EH (cell line): ENCODE measurements at regions not wholly inside any gene's neighbourhood (a gene's known extent, or its start where the extent isn't known, plus 50 kb on each side); places are given as distances from the start of the nearest gene placed in this dataset.
"Not testable (repeated sequence)": the region's sequence is repeated elsewhere in the genome, so short reads cannot be mapped to it uniquely, and the experiment has no call there.

ENCODE experiments used
- DNase-seq: peaks from one replicate; pipeline ENCODE4 v3.0.0-alpha.2; 2015; ENCODE audit warnings: low read depth

GRCh38 chr3:176328666-176329065 is 868.6 kb downstream of the TBL1XR1 start:
- DNase-seq: no peak

DNA sequence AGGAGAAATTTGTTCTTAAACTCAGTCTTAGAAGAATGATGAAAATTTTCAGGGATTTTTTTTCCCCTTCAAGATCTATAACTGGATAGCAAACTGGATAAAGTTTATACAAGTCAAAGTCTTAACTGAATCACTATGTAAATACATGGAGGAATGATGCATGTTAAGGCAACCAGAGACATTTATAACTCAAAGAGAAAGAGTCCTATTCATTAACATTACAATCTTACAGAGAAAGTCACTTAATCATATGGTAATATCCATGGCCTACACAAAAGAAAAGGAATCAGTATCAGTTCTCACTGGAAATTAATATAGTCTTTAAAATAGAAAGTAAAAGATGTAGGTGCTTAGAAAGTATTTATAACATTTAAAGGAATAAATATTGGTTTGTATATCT is 869.1 kb downstream of the TBL1XR1 start:
- DNase-seq: peak; percentile 19

DNA sequence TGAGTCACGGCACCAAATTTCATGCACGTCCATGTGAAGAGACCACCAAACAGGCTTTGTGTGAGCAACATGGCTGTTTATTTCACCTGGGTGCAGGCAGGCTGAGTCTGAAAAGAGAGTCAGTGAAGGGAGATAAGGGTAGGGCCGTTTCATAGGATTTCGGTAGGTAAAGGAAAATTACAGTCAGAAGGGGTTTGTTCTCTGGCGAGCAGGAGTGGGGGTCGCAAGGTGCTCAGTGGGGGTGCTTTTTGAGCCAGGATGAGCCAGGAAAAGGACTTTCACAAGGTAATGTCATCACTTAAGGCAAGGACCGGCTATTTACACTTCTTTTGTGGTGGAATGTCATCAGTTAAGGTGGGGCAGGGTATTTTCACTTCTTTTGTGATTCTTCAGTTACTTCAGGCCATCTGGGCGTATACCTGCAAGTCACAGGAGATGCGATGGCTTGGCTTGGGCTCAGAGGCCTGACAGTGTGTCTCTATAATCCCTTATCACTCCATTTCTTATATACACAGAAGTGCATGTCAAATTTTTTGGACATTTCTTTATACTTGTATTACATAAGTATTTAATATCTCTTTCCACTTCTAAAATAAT is 870.3 kb downstream of the TBL1XR1 start:
- DNase-seq: not testable (repeated sequence)

DNA sequence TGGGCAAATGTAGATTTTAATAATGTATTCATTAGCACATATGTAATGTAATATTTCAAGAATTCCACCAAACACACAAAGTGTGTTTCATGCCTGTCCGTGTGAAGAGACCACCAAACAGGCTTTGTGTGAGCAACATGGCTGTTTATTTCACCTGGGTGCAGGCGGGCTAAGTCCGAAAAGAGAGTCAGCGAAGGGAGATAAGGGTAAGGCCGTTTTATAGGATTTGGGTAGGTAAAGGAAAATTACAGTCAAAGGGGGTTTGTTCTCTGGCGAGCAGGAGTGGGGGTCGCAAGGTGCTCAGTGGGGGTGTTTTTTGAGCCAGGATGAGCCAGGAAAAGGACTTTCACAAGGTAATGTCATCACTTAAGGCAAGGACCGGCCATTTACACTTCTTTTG is 875.8 kb downstream of the TBL1XR1 start:
- not testable (repeated sequence) for DNase-seq

GRCh38 chr3:176321099-176321498 is 876.2 kb downstream of the TBL1XR1 start:
- no peak for DNase-seq

DNA sequence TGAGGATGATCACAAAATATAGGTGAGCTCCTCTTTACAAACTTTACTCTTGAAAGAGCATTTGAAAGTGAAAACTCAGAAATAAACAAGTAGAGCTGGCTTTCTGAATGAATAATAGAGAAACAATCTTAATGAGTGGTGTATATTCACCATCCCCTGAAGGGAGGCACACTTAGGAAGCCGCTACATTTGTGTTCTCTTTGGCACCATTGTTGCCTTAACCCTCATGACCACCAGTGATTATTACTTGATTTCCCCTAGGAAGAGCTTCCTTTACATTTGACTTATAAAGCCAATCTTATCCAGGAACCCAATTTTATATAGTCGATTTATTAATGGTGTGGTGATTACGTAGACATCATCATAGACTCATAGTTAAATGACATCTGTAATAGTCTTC is 883.9 kb downstream of the TBL1XR1 start:
- DNase-seq: no peak

DNA sequence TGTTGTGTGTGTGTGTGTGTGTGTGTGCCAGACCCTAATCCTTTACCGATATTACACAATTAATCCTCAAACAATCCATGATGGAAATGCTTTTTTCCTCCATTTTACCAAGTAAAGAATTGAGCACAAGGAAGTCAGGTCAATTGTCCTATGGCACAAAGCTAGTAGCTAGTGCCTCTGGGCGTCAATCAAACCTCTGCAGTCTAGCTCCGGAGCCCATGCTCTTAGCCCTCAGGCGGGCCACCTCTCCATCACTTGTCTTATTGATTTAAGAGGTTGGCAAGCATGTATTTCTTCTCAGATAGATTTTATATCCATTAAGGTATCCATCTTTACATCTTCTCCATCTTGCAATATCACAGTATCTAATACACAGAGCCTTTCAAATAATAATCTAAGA is 886.6 kb downstream of the TBL1XR1 start:
- DNase-seq: no peak

DNA sequence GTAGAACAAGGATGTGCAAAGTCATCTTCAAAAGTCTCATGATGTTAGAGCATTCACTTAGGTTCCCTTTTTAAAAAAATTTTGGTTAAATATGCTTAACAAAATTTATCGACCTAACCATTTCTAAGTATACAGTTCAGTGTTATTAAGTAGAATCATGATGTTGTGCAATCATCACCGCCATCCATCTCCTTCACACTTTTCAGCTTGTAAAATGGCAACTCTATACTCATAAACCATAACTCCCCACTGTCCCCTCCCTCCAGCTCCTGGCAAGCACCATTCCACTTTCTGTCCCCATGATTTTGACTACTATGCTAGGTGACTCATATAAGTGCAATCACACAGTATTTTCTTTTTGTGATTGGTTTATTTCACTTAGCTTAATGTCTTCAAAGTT is 895.0 kb downstream of the TBL1XR1 start:
- DNase-seq: no peak

- DNase-seq: peak; percentile 82
Observed at GRCh38 chr3:176296066-176296597, 901.1 kb downstream of the TBL1XR1 start.

DNA sequence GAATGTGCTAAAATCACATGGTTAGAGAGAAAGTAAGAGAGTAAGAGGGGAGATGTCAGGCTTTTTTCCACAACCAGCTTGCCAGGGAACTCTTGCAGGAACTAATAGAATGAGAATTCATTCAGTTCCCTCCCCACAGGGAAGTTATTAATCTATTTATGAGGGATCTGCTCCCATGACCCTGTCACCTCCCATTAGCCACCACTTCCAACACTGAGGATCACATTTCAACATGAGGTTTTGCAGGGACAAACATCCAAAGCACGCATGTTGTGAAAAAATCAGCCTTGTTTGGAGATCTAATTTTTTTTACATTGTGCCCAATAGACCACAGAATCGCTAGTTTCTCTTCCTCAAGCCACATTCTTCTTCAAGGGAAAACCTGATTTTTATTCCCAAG is 904.0 kb downstream of the TBL1XR1 start:
- peak; percentile 85 for DNase-seq

GRCh38 chr3:176286476-176287085 is 910.7 kb downstream of the TBL1XR1 start:
- DNase-seq: peak; percentile 44

DNA sequence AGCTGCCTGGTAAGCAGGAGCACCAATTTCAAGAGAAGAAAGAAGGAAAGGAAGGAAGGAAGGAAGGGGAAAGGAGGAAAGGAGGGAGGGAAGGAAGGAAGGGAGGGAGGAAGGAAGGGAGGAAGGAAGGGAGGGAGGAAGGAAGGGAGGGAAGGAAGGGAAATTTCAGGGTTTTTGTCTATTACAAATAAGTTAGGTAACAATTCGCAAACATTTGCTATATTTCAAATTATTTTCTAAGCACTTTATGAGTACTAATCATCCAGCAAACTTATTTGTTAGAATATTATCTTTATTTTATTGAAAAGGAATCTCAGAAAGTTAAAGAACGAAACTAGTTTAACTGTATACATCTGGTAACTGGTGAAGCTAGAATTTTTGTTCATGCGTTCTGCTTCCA is 921.7 kb downstream of the TBL1XR1 start:
- DNase-seq: no peak

- no peak for DNase-seq
Observed at GRCh38 chr3:176275113-176275512, 922.2 kb downstream of the TBL1XR1 start.

DNA sequence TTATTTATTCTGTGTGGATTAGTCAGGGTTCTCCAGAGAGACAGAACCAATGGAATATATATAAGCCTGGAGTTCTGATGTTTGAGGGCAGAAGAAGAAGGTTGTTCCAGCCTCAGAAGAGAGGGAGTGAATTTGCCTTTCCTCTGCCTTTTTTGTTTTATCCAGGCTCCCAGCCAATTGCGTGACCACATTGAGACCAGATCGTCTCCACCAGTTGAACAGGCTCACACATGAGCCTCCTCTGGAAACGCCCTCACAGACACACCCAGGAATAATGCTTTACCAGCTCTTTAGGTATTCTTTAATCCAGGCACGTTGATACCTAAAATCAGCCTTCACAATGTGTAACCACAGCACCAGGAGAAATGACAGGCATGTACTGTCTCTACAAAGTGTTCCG is 923.1 kb downstream of the TBL1XR1 start:
- DNase-seq: no peak

DNA sequence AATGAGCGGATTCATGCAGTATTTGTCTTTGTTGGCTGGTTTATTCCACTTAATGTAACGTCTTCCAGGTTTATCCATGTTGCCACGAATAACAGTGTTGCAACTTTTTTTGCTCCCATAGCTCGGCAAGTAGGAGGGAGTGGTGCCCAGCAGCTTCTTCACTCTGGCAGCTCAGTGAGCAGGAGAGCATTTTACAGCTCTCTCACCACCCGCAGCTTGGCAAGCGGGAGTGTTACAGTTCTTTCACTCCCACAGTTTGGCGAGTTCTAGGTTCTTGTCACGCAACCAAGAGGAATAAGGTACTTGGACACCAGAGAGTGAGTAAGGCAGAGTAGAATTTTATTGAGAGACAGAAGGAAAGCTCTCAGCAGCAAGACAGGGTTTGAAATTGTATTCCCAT is 935.2 kb downstream of the TBL1XR1 start:
- peak; percentile 58 for DNase-seq

DNA sequence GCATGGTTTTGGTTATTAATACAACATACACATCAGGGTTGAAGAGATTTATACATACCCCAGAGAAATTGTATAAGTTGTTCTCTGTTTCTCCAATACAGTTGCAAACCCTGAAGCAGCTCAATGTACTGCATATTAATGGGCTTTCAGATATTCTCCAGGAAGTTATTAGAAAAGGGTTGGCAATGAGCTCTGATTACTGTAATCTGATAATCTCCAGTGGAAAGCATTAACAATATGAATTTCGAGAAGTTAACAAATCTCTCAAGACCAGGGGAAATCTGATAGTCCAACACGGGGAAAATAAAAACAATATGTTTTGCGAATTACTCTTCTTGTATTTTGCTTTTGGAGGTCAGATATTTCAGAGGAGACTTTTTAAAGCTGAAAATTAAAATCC is 950.1 kb downstream of the TBL1XR1 start:
- DNase-seq: no peak

- no peak for DNase-seq
Observed at GRCh38 chr3:176219970-176220369, 977.3 kb downstream of the TBL1XR1 start.

DNA sequence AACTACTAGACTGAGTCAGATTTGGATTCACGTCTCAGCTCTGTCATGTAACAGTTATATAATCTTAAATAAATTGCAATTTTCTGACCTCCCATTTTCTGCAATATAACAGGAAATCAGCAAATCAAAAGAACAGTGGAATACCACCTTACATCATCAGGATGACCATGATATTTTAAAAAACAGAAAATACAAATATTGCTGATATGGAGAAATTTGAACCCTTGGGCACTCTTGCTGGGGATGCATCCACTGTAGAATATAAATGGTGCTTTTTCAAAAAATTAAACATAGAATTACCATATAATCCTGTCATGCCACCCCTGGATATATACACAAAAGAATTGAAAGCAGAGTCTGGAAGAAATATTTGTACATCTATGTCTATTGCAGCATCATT is 982.5 kb downstream of the TBL1XR1 start:
- no peak for DNase-seq

DNA sequence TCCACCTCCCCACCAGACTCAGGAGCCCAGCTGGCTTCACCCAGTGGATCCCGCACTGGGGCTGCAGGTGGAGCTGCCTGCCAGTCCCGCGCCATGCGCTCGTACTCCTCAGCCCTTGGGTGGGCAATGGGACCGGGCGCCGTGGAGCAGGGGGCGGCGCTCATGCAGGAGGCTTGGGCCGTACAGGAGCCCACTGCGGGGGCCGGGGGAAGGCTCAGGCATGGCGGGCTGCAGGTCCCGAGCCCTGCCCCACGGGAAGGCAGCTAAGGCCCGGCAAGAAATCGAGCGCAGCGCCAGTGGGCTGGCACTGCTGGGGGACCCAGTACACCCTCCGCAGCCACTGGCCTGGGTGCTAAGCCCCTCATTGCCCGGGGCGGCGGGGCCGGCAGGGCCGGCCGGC is 984.0 kb downstream of the TBL1XR1 start:
- DNase-seq: not testable (repeated sequence)

GRCh38 chr3:176208915-176209314 is 988.4 kb downstream of the TBL1XR1 start:
- no peak for DNase-seq

GRCh38 chr3:176208283-176208682 is 989.0 kb downstream of the TBL1XR1 start:
- DNase-seq: no peak

GRCh38 chr3:176206809-176207208 is 990.5 kb downstream of the TBL1XR1 start:
- DNase-seq: no peak

GRCh38 chr3:176202652-176203051 is 994.6 kb downstream of the TBL1XR1 start:
- no peak for DNase-seq
